Thyroid gland (tissue), 4 donors: ENCODE measurements at regions not wholly inside any gene's neighbourhood (a gene's known extent, or its start where the extent isn't known, plus 50 kb on each side); places are given as distances from the start of the nearest gene placed in this dataset.

Experiments used
- POLR2A ChIP-seq, 2 donors: fragments of 450-650 bp; IDR thresholded peaks; one replicate each; pipeline ENCODE4 v1.6.1; 2017; ENCODE audit warnings: antibody characterized with exemption in 2 of 2, mild to moderate bottlenecking in 2 of 2, moderate library complexity in 1 of 2
- TF ChIP-seq, protein P1 (sequence below), 6 experiments: fragments of 200-600 bp in 3 of 6; fragments of 450-650 bp in 3 of 6; sonication (generic) in 3 of 6; IDR thresholded peaks; one replicate each; pipeline ENCODE4 v1.5.1; 2016 to 2019; ENCODE audit warnings: antibody characterized with exemption in 6 of 6, mild to moderate bottlenecking in 2 of 6, inconsistent platforms in 1 of 6, moderate library complexity in 1 of 6

DNA sequence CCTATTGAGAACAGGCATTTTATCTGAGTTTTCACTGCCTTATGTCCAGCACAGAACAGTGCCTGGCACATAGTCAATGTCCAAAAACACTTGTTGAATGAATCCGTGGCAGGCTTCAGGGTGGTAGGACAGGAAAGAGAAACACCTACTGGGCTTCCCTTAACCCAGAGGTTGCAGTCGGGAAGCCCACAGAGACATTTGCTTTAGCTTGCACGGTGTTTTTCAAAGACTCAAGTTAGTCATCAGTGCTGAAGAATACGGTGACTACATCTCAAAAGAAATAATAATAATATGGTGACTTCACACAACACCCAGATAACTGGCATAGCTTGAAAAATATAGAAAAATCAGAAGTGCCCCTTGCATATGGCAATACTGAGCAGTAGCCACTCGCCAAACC, 160.4 kb downstream of the CD83 start:
- TF ChIP-seq, protein P1, sequence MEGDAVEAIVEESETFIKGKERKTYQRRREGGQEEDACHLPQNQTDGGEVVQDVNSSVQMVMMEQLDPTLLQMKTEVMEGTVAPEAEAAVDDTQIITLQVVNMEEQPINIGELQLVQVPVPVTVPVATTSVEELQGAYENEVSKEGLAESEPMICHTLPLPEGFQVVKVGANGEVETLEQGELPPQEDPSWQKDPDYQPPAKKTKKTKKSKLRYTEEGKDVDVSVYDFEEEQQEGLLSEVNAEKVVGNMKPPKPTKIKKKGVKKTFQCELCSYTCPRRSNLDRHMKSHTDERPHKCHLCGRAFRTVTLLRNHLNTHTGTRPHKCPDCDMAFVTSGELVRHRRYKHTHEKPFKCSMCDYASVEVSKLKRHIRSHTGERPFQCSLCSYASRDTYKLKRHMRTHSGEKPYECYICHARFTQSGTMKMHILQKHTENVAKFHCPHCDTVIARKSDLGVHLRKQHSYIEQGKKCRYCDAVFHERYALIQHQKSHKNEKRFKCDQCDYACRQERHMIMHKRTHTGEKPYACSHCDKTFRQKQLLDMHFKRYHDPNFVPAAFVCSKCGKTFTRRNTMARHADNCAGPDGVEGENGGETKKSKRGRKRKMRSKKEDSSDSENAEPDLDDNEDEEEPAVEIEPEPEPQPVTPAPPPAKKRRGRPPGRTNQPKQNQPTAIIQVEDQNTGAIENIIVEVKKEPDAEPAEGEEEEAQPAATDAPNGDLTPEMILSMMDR (IDR thresholded peaks at IDR 0.05): no peak
- TF ChIP-seq POLR2A (IDR thresholded peaks at IDR 0.05): no peak
